ENCODE measurements at regions not wholly inside any gene's neighbourhood (a gene's known extent, or its start where the extent isn't known, plus 50 kb on each side); places are given as distances from the start of the nearest gene placed in this dataset.

GRCh38 chr12:87782838-87783237 is 246.4 kb downstream of the C12orf50 start:
- no peak for DNase-seq

GRCh38 chr12:87779858-87780498 is 249.2 kb downstream of the C12orf50 start:
- DNase-seq, result no peak

- DNase-seq, result no peak
Observed at GRCh38 chr12:87779016-87779415, 250.2 kb downstream of the C12orf50 start.

- DNase-seq, result no peak
Observed at GRCh38 chr12:87778065-87778464, 251.1 kb downstream of the C12orf50 start.

- DNase-seq, result no peak
Observed at GRCh38 chr12:87775784-87776183, 253.4 kb downstream of the C12orf50 start.

- DNase-seq, result no peak
Observed at GRCh38 chr12:87775051-87775450, 254.2 kb downstream of the C12orf50 start.

- DNase-seq, result no peak
Observed at GRCh38 chr12:87772401-87772800, 256.8 kb downstream of the C12orf50 start.

- DNase-seq, result no peak
Observed at GRCh38 chr12:87768501-87769287, 260.5 kb downstream of the C12orf50 start.

GRCh38 chr12:87766044-87766443 is 263.2 kb downstream of the C12orf50 start:
- DNase-seq, result no peak

- no peak for DNase-seq
Observed at GRCh38 chr12:87760943-87761342, 268.3 kb downstream of the C12orf50 start.

GRCh38 chr12:87758271-87758670 is 270.9 kb downstream of the C12orf50 start:
- DNase-seq, result no peak

- no peak for DNase-seq
Observed at GRCh38 chr12:87756721-87757120, 272.5 kb downstream of the C12orf50 start.

- DNase-seq, result no peak
Observed at GRCh38 chr12:87756111-87756510, 273.1 kb downstream of the C12orf50 start.

GRCh38 chr12:87728931-87729593 is 300.1 kb downstream of the C12orf50 start:
- DNase-seq, result no peak

- DNase-seq, result no peak
Observed at GRCh38 chr12:87720967-87721366, 308.2 kb downstream of the C12orf50 start.

GRCh38 chr12:87704374-87704773 is 324.8 kb downstream of the C12orf50 start:
- DNase-seq, result no peak

- DNase-seq, result no peak
Observed at GRCh38 chr12:87690236-87690810, 338.9 kb downstream of the C12orf50 start.

GRCh38 chr12:87689196-87689595 is 340.0 kb downstream of the C12orf50 start:
- DNase-seq, result no peak

GRCh38 chr12:87687362-87687761 is 341.8 kb downstream of the C12orf50 start:
- DNase-seq, result no peak

- DNase-seq, result no peak
Observed at GRCh38 chr12:87685696-87686095, 343.5 kb downstream of the C12orf50 start.

- no peak for DNase-seq
Observed at GRCh38 chr12:87679251-87679650, 349.9 kb downstream of the C12orf50 start.

- DNase-seq, result no peak
Observed at GRCh38 chr12:87678453-87678852, 350.7 kb downstream of the C12orf50 start.

GRCh38 chr12:87676731-87677130 is 352.5 kb downstream of the C12orf50 start:
- no peak for DNase-seq

- no peak for DNase-seq
Observed at GRCh38 chr12:87671757-87672156, 357.4 kb downstream of the C12orf50 start.

Data from NCI-H2081 treated with DMSO at 0.1 percent for 48 hours (cell line).